Activated CD4-positive, alpha-beta T cell treated with anti-CD3 and anti-CD28 coated beads, Interleukin-2, amount 10 ng/mL, durations not matched to agents 7 days and 5 days (primary cell): ENCODE measurements at regions not wholly inside any gene's neighbourhood (a gene's known extent, or its start where the extent isn't known, plus 50 kb on each side); places are given as distances from the start of the nearest gene placed in this dataset.
"Not testable (repeated sequence)": the region's sequence is repeated elsewhere in the genome, so short reads cannot be mapped to it uniquely, and the experiment has no call there.

Source experiments
- CTCF ChIA-PET: fragments of 350-600 bp; sonication (Branson Sonifier 250); formaldehyde crosslinking; loops from one replicate; lab custom pipeline; 2021; ENCODE audit warnings: antibody characterized with exemption; lab: Charles Lee
- POLR2A ChIA-PET: fragments of 350-600 bp; sonication (Branson Sonifier 250); formaldehyde crosslinking; loops from one replicate; lab custom pipeline; 2021; ENCODE audit warnings: antibody characterized with exemption; lab: Charles Lee
- DNase-seq: peaks from one replicate; pipeline ENCODE4 v3.0.0-alpha.2; 2020
- H3K27ac Mint-ChIP-seq: one replicate; pipeline ENCODE4 v1.8.0; 2021; ENCODE audit warnings: mild to moderate bottlenecking, moderate library complexity, mixed read lengths
- H3K27me3 Mint-ChIP-seq: one replicate; pipeline ENCODE4 v1.8.0; 2021; ENCODE audit warnings: mixed read lengths
- H3K36me3 Mint-ChIP-seq: one replicate; pipeline ENCODE4 v1.8.0; 2021; ENCODE audit warnings: low read depth, mixed read lengths
- H3K4me1 Mint-ChIP-seq: one replicate; pipeline ENCODE4 v1.8.0; 2021; ENCODE audit warnings: mixed read lengths
- H3K4me3 Mint-ChIP-seq: one replicate; pipeline ENCODE4 v1.8.0; 2021; ENCODE audit warnings: mild to moderate bottlenecking, moderate library complexity, mixed read lengths
- H3K9me3 Mint-ChIP-seq: one replicate; pipeline ENCODE4 v1.8.0; 2021; ENCODE audit warnings: mixed read lengths

- Mint-ChIP-seq H3K4me1 (no peaks in the 10 kb centered on the region), H3K27ac (no peak overlapping the region), H3K9me3 (no peaks in the 10 kb centered on the region), H3K36me3 (no peaks in the 10 kb centered on the region), H3K4me3 (no peak overlapping the region), H3K27me3 (no peaks in the 10 kb centered on the region)
- ChIA-PET CTCF (no interaction called here), POLR2A (no interaction called here)
- DNase-seq: no peak
Observed at GRCh38 chr5:51573835-51574234, 190.6 kb downstream of the ISL1 start.

- ChIA-PET CTCF (no interaction called here), POLR2A (no interaction called here)
- Mint-ChIP-seq H3K9me3 (no peaks in the 10 kb centered on the region), H3K27me3 (no peaks in the 10 kb centered on the region), H3K36me3 (no peaks in the 10 kb centered on the region), H3K27ac (no peak overlapping the region), H3K4me1 (no peaks in the 10 kb centered on the region), H3K4me3 (no peak overlapping the region)
- DNase-seq: no peak
Observed at GRCh38 chr5:51582871-51583394, 199.7 kb downstream of the ISL1 start.

GRCh38 chr5:51598026-51598425, 214.8 kb downstream of the ISL1 start:
- POLR2A ChIA-PET: no interaction called here
- Mint-ChIP-seq H3K27me3 (no peaks in the 10 kb centered on the region), H3K4me3 (no peak overlapping the region), H3K27ac (no peak overlapping the region), H3K4me1 (no peaks in the 10 kb centered on the region), H3K9me3 (no peaks in the 10 kb centered on the region), H3K36me3 (no peaks in the 10 kb centered on the region)
- CTCF ChIA-PET: no interaction called here
- no peak for DNase-seq

GRCh38 chr5:51599587-51599986, 216.3 kb downstream of the ISL1 start:
- no peaks in the 10 kb centered on the region for H3K4me1 Mint-ChIP-seq
- no peaks in the 10 kb centered on the region for H3K27me3 Mint-ChIP-seq
- no peaks in the 10 kb centered on the region for H3K36me3 Mint-ChIP-seq
- no peak overlapping the region for H3K27ac Mint-ChIP-seq
- H3K4me3 Mint-ChIP-seq: no peak overlapping the region
- CTCF ChIA-PET: no interaction called here
- no peak for DNase-seq
- H3K9me3 Mint-ChIP-seq: no peaks in the 10 kb centered on the region
- POLR2A ChIA-PET: no interaction called here

GRCh38 chr5:51604324-51604723, 221.1 kb downstream of the ISL1 start:
- ChIA-PET CTCF (no interaction called here), POLR2A (no interaction called here)
- Mint-ChIP-seq H3K4me3 (no peak overlapping the region), H3K27me3 (no peaks in the 10 kb centered on the region), H3K4me1 (no peaks in the 10 kb centered on the region), H3K9me3 (no peaks in the 10 kb centered on the region), H3K27ac (no peak overlapping the region), H3K36me3 (no peaks in the 10 kb centered on the region)
- DNase-seq: no peak

- CTCF ChIA-PET: no interaction called here
- Mint-ChIP-seq H3K9me3 (no peaks in the 10 kb centered on the region), H3K27me3 (no peaks in the 10 kb centered on the region), H3K36me3 (no peaks in the 10 kb centered on the region), H3K27ac (no peak overlapping the region), H3K4me1 (no peaks in the 10 kb centered on the region), H3K4me3 (no peak overlapping the region)
- POLR2A ChIA-PET: no interaction called here
- DNase-seq: no peak
Observed at GRCh38 chr5:51606921-51607320, 223.7 kb downstream of the ISL1 start.

GRCh38 chr5:51618234-51618633, 235.0 kb downstream of the ISL1 start:
- no peaks in the 10 kb centered on the region for H3K9me3 Mint-ChIP-seq
- no peaks in the 10 kb centered on the region for H3K4me1 Mint-ChIP-seq
- no peaks in the 10 kb centered on the region for H3K27me3 Mint-ChIP-seq
- no peaks in the 10 kb centered on the region for H3K36me3 Mint-ChIP-seq
- no peak for DNase-seq
- no peak overlapping the region for H3K27ac Mint-ChIP-seq
- ChIA-PET CTCF (no interaction called here), POLR2A (no interaction called here)
- H3K4me3 Mint-ChIP-seq: no peak overlapping the region

GRCh38 chr5:51621156-51621555, 237.9 kb downstream of the ISL1 start:
- no peaks in the 10 kb centered on the region for H3K4me1 Mint-ChIP-seq

GRCh38 chr5:51622161-51622790, 239.0 kb downstream of the ISL1 start:
- POLR2A ChIA-PET: no interaction called here
- Mint-ChIP-seq H3K27ac (no peak overlapping the region), H3K9me3 (peaks cover 7% of the 10 kb centered on the region), H3K4me3 (no peak overlapping the region), H3K4me1 (no peaks in the 10 kb centered on the region), H3K27me3 (no peaks in the 10 kb centered on the region), H3K36me3 (no peaks in the 10 kb centered on the region)
- CTCF ChIA-PET: interaction anchor here (0.6 kb wide), 1 partner anchor 169 kb away, joined by 3 read pairs; no protein-coding TSS in a partner anchor
- DNase-seq: no peak

More at GRCh38 chr5:51621156-51621555, 237.9 kb downstream of the ISL1 start:
- POLR2A ChIA-PET: no interaction called here
- no peak overlapping the region for H3K27ac Mint-ChIP-seq
- no peak for DNase-seq
- CTCF ChIA-PET: no interaction called here
- no peak overlapping the region for H3K4me3 Mint-ChIP-seq
- H3K27me3 Mint-ChIP-seq: no peaks in the 10 kb centered on the region
- no peaks in the 10 kb centered on the region for H3K36me3 Mint-ChIP-seq
- peaks cover 7% of the 10 kb centered on the region for H3K9me3 Mint-ChIP-seq

- no peak overlapping the region for H3K4me3 Mint-ChIP-seq
- DNase-seq: no peak
- no peaks in the 10 kb centered on the region for H3K4me1 Mint-ChIP-seq
- ChIA-PET POLR2A (no interaction called here), CTCF (no interaction called here)
- H3K27me3 Mint-ChIP-seq: no peaks in the 10 kb centered on the region
- no peaks in the 10 kb centered on the region for H3K36me3 Mint-ChIP-seq
- H3K9me3 Mint-ChIP-seq: peaks cover 9% of the 10 kb centered on the region
- H3K27ac Mint-ChIP-seq: no peak overlapping the region
Observed at GRCh38 chr5:51625224-51625968, 242.1 kb downstream of the ISL1 start.

- Mint-ChIP-seq H3K4me3 (no peak overlapping the region), H3K27me3 (no peaks in the 10 kb centered on the region), H3K36me3 (no peaks in the 10 kb centered on the region), H3K27ac (no peak overlapping the region), H3K4me1 (no peaks in the 10 kb centered on the region), H3K9me3 (peaks cover 9% of the 10 kb centered on the region)
- CTCF ChIA-PET: no interaction called here
- DNase-seq: no peak
- POLR2A ChIA-PET: no interaction called here
Observed at GRCh38 chr5:51632027-51632426, 248.8 kb downstream of the ISL1 start.

- DNase-seq: no peak
- Mint-ChIP-seq H3K4me3 (no peak overlapping the region), H3K27me3 (no peaks in the 10 kb centered on the region), H3K9me3 (peaks cover 11% of the 10 kb centered on the region), H3K36me3 (no peaks in the 10 kb centered on the region), H3K4me1 (no peaks in the 10 kb centered on the region), H3K27ac (no peak overlapping the region)
- ChIA-PET CTCF (no interaction called here), POLR2A (no interaction called here)
Observed at GRCh38 chr5:51632793-51633192, 249.5 kb downstream of the ISL1 start.

GRCh38 chr5:51636973-51637372, 253.7 kb downstream of the ISL1 start:
- H3K27me3 Mint-ChIP-seq, CTCF ChIA-PET, POLR2A ChIA-PET, H3K36me3 Mint-ChIP-seq, H3K4me3 Mint-ChIP-seq, H3K27ac Mint-ChIP-seq, DNase-seq, H3K4me1 Mint-ChIP-seq: not testable (repeated sequence)
- peaks cover 19% of the 10 kb centered on the region for H3K9me3 Mint-ChIP-seq
